Hematopoietic multipotent progenitor cell treated with erythropoietin and hydrocortisone succinate and interleukin-3 and kit ligand, for 6 days (in vitro differentiated cells): ENCODE measurements at regions not wholly inside any gene's neighbourhood (a gene's known extent, or its start where the extent isn't known, plus 50 kb on each side); places are given as distances from the start of the nearest gene placed in this dataset.
"Not testable (repeated sequence)": the region's sequence is repeated elsewhere in the genome, so short reads cannot be mapped to it uniquely, and the experiment has no call there.

Source experiments
- DNase-seq: peaks from one replicate; pipeline ENCODE4 v3.0.0-alpha.2; 2015

- not testable (repeated sequence) for DNase-seq
These were observed 195.0 kb upstream of the PIK3R1 start for GRCh38 chr5:68020461-68020969.

- DNase-seq: no peak
These were observed 199.9 kb upstream of the PIK3R1 start for GRCh38 chr5:68015381-68016302.

- DNase-seq: no peak
These were observed 202.7 kb upstream of the PIK3R1 start for GRCh38 chr5:68012831-68013230.

- DNase-seq: no peak
These were observed 203.1 kb upstream of the PIK3R1 start for GRCh38 chr5:68012429-68012828.

GRCh38 chr5:68011801-68012200 is 203.8 kb upstream of the PIK3R1 start:
- DNase-seq: no peak

GRCh38 chr5:68011259-68011760 is 204.2 kb upstream of the PIK3R1 start:
- DNase-seq: no peak

- DNase-seq: peak; percentile 5
These were observed 204.8 kb upstream of the PIK3R1 start for GRCh38 chr5:68010740-68011139.

GRCh38 chr5:68007451-68007850 is 208.1 kb upstream of the PIK3R1 start:
- DNase-seq: peak; percentile 78

- DNase-seq: peak; percentile 22
These were observed 212.7 kb upstream of the PIK3R1 start for GRCh38 chr5:68002836-68003235.

GRCh38 chr5:68000805-68001204 is 214.8 kb upstream of the PIK3R1 start:
- no peak for DNase-seq

- no peak for DNase-seq
These were observed 216.2 kb upstream of the PIK3R1 start for GRCh38 chr5:67999391-67999790.

GRCh38 chr5:67998709-67999261 is 216.8 kb upstream of the PIK3R1 start:
- DNase-seq: no peak

GRCh38 chr5:67997892-67998457 is 217.6 kb upstream of the PIK3R1 start:
- no peak for DNase-seq

GRCh38 chr5:67997148-67997547 is 218.4 kb upstream of the PIK3R1 start:
- no peak for DNase-seq

- peak; percentile 14 for DNase-seq
These were observed 219.0 kb upstream of the PIK3R1 start for GRCh38 chr5:67996596-67996995.

GRCh38 chr5:67992923-67993322 is 222.6 kb upstream of the PIK3R1 start:
- DNase-seq: no peak

GRCh38 chr5:67989456-67989855 is 226.1 kb upstream of the PIK3R1 start:
- no peak for DNase-seq

GRCh38 chr5:67986761-67987160 is 228.8 kb upstream of the PIK3R1 start:
- DNase-seq: no peak

GRCh38 chr5:67985686-67986387 is 229.7 kb upstream of the PIK3R1 start:
- DNase-seq: no peak

- no peak for DNase-seq
These were observed 231.0 kb upstream of the PIK3R1 start for GRCh38 chr5:67984546-67984945.

- DNase-seq: peak; percentile 29
These were observed 232.1 kb upstream of the PIK3R1 start for GRCh38 chr5:67983251-67984110.

GRCh38 chr5:67982160-67982559 is 233.4 kb upstream of the PIK3R1 start:
- not testable (repeated sequence) for DNase-seq
